WTC11 (cell line): ENCODE measurements at regions not wholly inside any gene's neighbourhood (a gene's known extent, or its start where the extent isn't known, plus 50 kb on each side); places are given as distances from the start of the nearest gene placed in this dataset.

Source experiments
- ATAC-seq: fragments of 200-7000 bp; cut with Tn5 transposase; 2 replicates; pipeline ENCODE4 v1.10.0; 2021; ENCODE audit warnings: mild to moderate bottlenecking, moderate library complexity
- CTCF ChIA-PET: fragments of 300-600 bp; sonication (Branson Sonifier 250); formaldehyde crosslinking; loops from one replicate; lab custom pipeline; 2021; ENCODE audit warnings: antibody characterized with exemption; lab: Charles Lee
- POLR2A ChIA-PET: fragments of 350-600 bp; sonication (Branson Sonifier 250); formaldehyde crosslinking; loops from one replicate; lab custom pipeline; 2021; ENCODE audit warnings: antibody characterized with exemption; lab: Charles Lee
- DNase-seq: peaks from one replicate; pipeline ENCODE4 v3.0.0; 2021; ENCODE audit warnings: low spot score
- H3K27ac Mint-ChIP-seq: 2 replicates; pipeline ENCODE4 v1.8.0; 2021; ENCODE audit warnings: mixed read lengths
- H3K27me3 Mint-ChIP-seq: 2 replicates; pipeline ENCODE4 v1.8.0; 2021; ENCODE audit warnings: low read depth, mild to moderate bottlenecking, moderate library complexity, mixed read lengths
- H3K36me3 Mint-ChIP-seq: 2 replicates; pipeline ENCODE4 v1.8.0; 2021; ENCODE audit warnings: mixed read lengths
- H3K4me1 Mint-ChIP-seq: 2 replicates; pipeline ENCODE4 v1.8.0; 2022; ENCODE audit warnings: mixed read lengths
- H3K4me3 Mint-ChIP-seq: 2 replicates; pipeline ENCODE4 v1.8.0; 2021; ENCODE audit warnings: mild to moderate bottlenecking, moderate library complexity, mixed read lengths
- H3K9me3 Mint-ChIP-seq: 2 replicates; pipeline ENCODE4 v1.8.0; 2021; ENCODE audit warnings: mixed read lengths
- AFF4 ChIP-seq: sonication (generic); formaldehyde crosslinking; IDR thresholded peaks from 2 replicates; pipeline ENCODE4 v1.8.1; 2023; ENCODE audit warnings: mild to moderate bottlenecking, missing genetic modification reagents, borderline replicate concordance
- ATF6 ChIP-seq: sonication (generic); formaldehyde crosslinking; IDR thresholded peaks from 2 replicates; pipeline ENCODE4 v1.8.1; 2023; ENCODE audit warnings: mild to moderate bottlenecking, missing genetic modification reagents
- FOXJ3 ChIP-seq: sonication (generic); formaldehyde crosslinking; IDR thresholded peaks from 2 replicates; pipeline ENCODE4 v1.9.0; 2021; ENCODE audit warnings: missing genetic modification reagents, mild to moderate bottlenecking, borderline replicate concordance
- FOXK1 ChIP-seq: sonication (generic); formaldehyde crosslinking; IDR thresholded peaks from 2 replicates; pipeline ENCODE4 v1.8.0; 2022; ENCODE audit warnings: mild to moderate bottlenecking, moderate library complexity, missing genetic modification reagents
- IRF1 ChIP-seq: sonication (generic); formaldehyde crosslinking; IDR thresholded peaks from 2 replicates; pipeline ENCODE4 v1.8.0; 2023; ENCODE audit warnings: missing genetic modification reagents
- IRF2 ChIP-seq: sonication (generic); formaldehyde crosslinking; IDR thresholded peaks from 2 replicates; pipeline ENCODE4 v1.8.0; 2022; ENCODE audit warnings: low read depth, missing genetic modification reagents, borderline replicate concordance
- NFE2L1 ChIP-seq: sonication (generic); formaldehyde crosslinking; IDR thresholded peaks from 2 replicates; pipeline ENCODE4 v1.8.1; 2023; ENCODE audit warnings: missing genetic modification reagents
- NFYB ChIP-seq: sonication (generic); formaldehyde crosslinking; conservative IDR thresholded peaks from 2 replicates; pipeline ENCODE4 v1.8.0; 2022; ENCODE audit warnings: low read depth, missing genetic modification reagents
- PRDM15 ChIP-seq: sonication (generic); formaldehyde crosslinking; IDR thresholded peaks from 2 replicates; pipeline ENCODE4 v1.8.0; 2022; ENCODE audit warnings: missing genetic modification reagents
- SMAD4 ChIP-seq: sonication (generic); formaldehyde crosslinking; IDR thresholded peaks from 2 replicates; pipeline ENCODE4 v1.8.0; 2022; ENCODE audit warnings: mild to moderate bottlenecking, missing genetic modification reagents
- TEAD4 ChIP-seq: sonication (generic); formaldehyde crosslinking; IDR thresholded peaks from 2 replicates; pipeline ENCODE4 v1.8.0; 2022; ENCODE audit warnings: mild to moderate bottlenecking, missing genetic modification reagents
- TP53 ChIP-seq: sonication (generic); formaldehyde crosslinking; IDR thresholded peaks from 2 replicates; pipeline ENCODE4 v1.8.1; 2023; ENCODE audit warnings: mild to moderate bottlenecking, missing genetic modification reagents
- USF2 ChIP-seq: sonication (generic); formaldehyde crosslinking; IDR thresholded peaks from 2 replicates; pipeline ENCODE4 v1.8.1; 2023; ENCODE audit warnings: mild to moderate bottlenecking, missing genetic modification reagents, moderate library complexity
- ZNF138 ChIP-seq: sonication (generic); formaldehyde crosslinking; conservative IDR thresholded peaks from 2 replicates; pipeline ENCODE4 v1.8.1; 2022; ENCODE audit warnings: mild to moderate bottlenecking, moderate library complexity, missing genetic modification reagents
- ZNF317 ChIP-seq: sonication (generic); formaldehyde crosslinking; IDR thresholded peaks from 2 replicates; pipeline ENCODE4 v1.8.1; 2023; ENCODE audit warnings: low read depth, mild to moderate bottlenecking, moderate library complexity, missing genetic modification reagents, borderline replicate concordance
- ZNF396 ChIP-seq: fragments of 250-450 bp; sonication (Bioruptor Pico); IDR thresholded peaks from 2 replicates; pipeline ENCODE4 v1.8.0; 2021; ENCODE audit warnings: mild to moderate bottlenecking, moderate library complexity, borderline replicate concordance
- ZNF512 ChIP-seq: sonication (generic); formaldehyde crosslinking; IDR thresholded peaks from 2 replicates; pipeline ENCODE4 v1.8.1; 2022; ENCODE audit warnings: missing genetic modification reagents, borderline replicate concordance

GRCh38 chrX:15072259-15072658, 197.6 kb downstream of the ASB9 start:
- ChIA-PET POLR2A (no interaction called here), CTCF (no interaction called here)
- Mint-ChIP-seq H3K4me3 (no peak overlapping the region), H3K27ac (no peak overlapping the region), H3K27me3 (no peaks in the 10 kb centered on the region), H3K4me1 (no peaks in the 10 kb centered on the region), H3K36me3 (no peaks in the 10 kb centered on the region), H3K9me3 (no peaks in the 10 kb centered on the region)
- TF ChIP-seq ZNF512 (CRISPR knock-in tag) (no peak), AFF4 (CRISPR knock-in tag) (no peak), ATF6 (no peak), IRF1 (CRISPR knock-in tag) (no peak), PRDM15 (no peak), USF2 (CRISPR knock-in tag) (no peak), TEAD4 (no peak), TP53 (CRISPR knock-in tag) (no peak)
- DNase-seq, result no peak
- no peak for ATAC-seq

- no peak overlapping the region for H3K27ac Mint-ChIP-seq
- no peak overlapping the region for H3K4me3 Mint-ChIP-seq
- ChIA-PET CTCF (no interaction called here), POLR2A (no interaction called here)
- no peaks in the 10 kb centered on the region for H3K36me3 Mint-ChIP-seq
- peak; percentile 48 for ATAC-seq
- no peak for DNase-seq
- H3K4me1 Mint-ChIP-seq, result peaks cover 13% of the 10 kb centered on the region
- H3K9me3 Mint-ChIP-seq, result no peaks in the 10 kb centered on the region; the same call in 1 of the 2 replicates
- no peak for TF ChIP-seq ZNF138 (CRISPR knock-in tag)
- no peak for TF ChIP-seq FOXJ3 (CRISPR knock-in tag)
- no peak for TF ChIP-seq ZNF512 (CRISPR knock-in tag)
- no peak for TF ChIP-seq ZNF396
- TF ChIP-seq IRF2 (CRISPR knock-in tag), result no peak
- no peak for TF ChIP-seq ZNF317 (CRISPR knock-in tag)
- TF ChIP-seq SMAD4 (CRISPR knock-in tag), result no peak
- TF ChIP-seq NFYB, result no peak
- no peak for TF ChIP-seq FOXK1 (CRISPR knock-in tag)
- no peak for TF ChIP-seq NFE2L1 (CRISPR knock-in tag)
- TF ChIP-seq, all 79 proteins: peak for 0
- no peaks in the 10 kb centered on the region for H3K27me3 Mint-ChIP-seq
These were observed 186.3 kb downstream of the MOSPD2 start for GRCh38 chrX:15059474-15059873.
